ENCODE measurements at regions not wholly inside any gene's neighbourhood (a gene's known extent, or its start where the extent isn't known, plus 50 kb on each side); places are given as distances from the start of the nearest gene placed in this dataset.

GRCh38 chr6:3660473-3660872, 91.0 kb downstream of the PXDC1 start:
- TF ChIP-seq CTCF (IDR thresholded peaks at IDR 0.05) = no peak
- no peak for TF ChIP-seq POLR2A (IDR thresholded peaks at IDR 0.05)
- TF ChIP-seq EP300 (IDR thresholded peaks at IDR 0.05) = no peak
- TF ChIP-seq POLR2AphosphoS5 (IDR thresholded peaks at IDR 0.05) = no peak

All from gastroesophageal sphincter (tissue), 3 donors.